ENCODE measurements at regions not wholly inside any gene's neighbourhood (a gene's known extent, or its start where the extent isn't known, plus 50 kb on each side); places are given as distances from the start of the nearest gene placed in this dataset.
"Not testable (repeated sequence)": the region's sequence is repeated elsewhere in the genome, so short reads cannot be mapped to it uniquely, and the experiment has no call there.

- not testable (repeated sequence) for FAIRE-seq
Measured at GRCh38 chr15:20624085-20624484, 82.5 kb upstream of the GOLGA6L6 start.

- not testable (repeated sequence) for FAIRE-seq
Measured at GRCh38 chr15:20622117-20622516, 80.5 kb upstream of the GOLGA6L6 start.

GRCh38 chr15:20614549-20614948 is 72.9 kb upstream of the GOLGA6L6 start:
- not testable (repeated sequence) for FAIRE-seq

- not testable (repeated sequence) for FAIRE-seq
Measured at GRCh38 chr15:20612796-20613195, 71.2 kb upstream of the GOLGA6L6 start.

GRCh38 chr15:20612356-20612755 is 70.8 kb upstream of the GOLGA6L6 start:
- not testable (repeated sequence) for FAIRE-seq

- FAIRE-seq = not testable (repeated sequence)
Measured at GRCh38 chr15:20611667-20612290, 70.2 kb upstream of the GOLGA6L6 start.

- FAIRE-seq = not testable (repeated sequence)
Measured at GRCh38 chr15:20608179-20608578, 66.6 kb upstream of the GOLGA6L6 start.

GRCh38 chr15:20597245-20597644 is 55.6 kb upstream of the GOLGA6L6 start:
- not testable (repeated sequence) for FAIRE-seq

GRCh38 chr15:20594219-20594618 is 52.6 kb upstream of the GOLGA6L6 start:
- FAIRE-seq = not testable (repeated sequence)

- FAIRE-seq = not testable (repeated sequence)
Measured at GRCh38 chr15:20591936-20592335, 50.3 kb upstream of the GOLGA6L6 start.
